ENCODE measurements at regions not wholly inside any gene's neighbourhood (a gene's known extent, or its start where the extent isn't known, plus 50 kb on each side); places are given as distances from the start of the nearest gene placed in this dataset.
"Not testable (repeated sequence)": the region's sequence is repeated elsewhere in the genome, so short reads cannot be mapped to it uniquely, and the experiment has no call there.

GRCh38 chr17:20387549-20387948, 79.8 kb downstream of the LGALS9B start:
- H3K4me3 ChIP-seq; H3K4me1 ChIP-seq (ENCODE audit: insufficient read depth); intact Hi-C loops (cut with DNase I); H3K27me3 ChIP-seq; H3K27ac ChIP-seq; H3K36me3 ChIP-seq; DNase-seq; H3K9me3 ChIP-seq: not testable (repeated sequence)
- 93% methylated on average over 3 of the region's 3 CpGs; no CpG with 5 or more reads in 2 of the 3 donors for WGBS, 3 donors

GRCh38 chr17:20381358-20382300, 85.7 kb downstream of the LGALS9B start:
- intact Hi-C loops (cut with DNase I); H3K36me3 ChIP-seq; H3K4me1 ChIP-seq (ENCODE audit: insufficient read depth); H3K4me3 ChIP-seq; DNase-seq; H3K27me3 ChIP-seq; H3K27ac ChIP-seq; H3K9me3 ChIP-seq: not testable (repeated sequence)
- WGBS, 3 donors, result 37 to 74% (median 59%) methylated on average over 6 to 18 of the region's 20 CpGs

- 27 to 37% (median 29%) methylated on average over 2 of the region's 2 CpGs for WGBS, 3 donors
- DNase-seq; H3K27ac ChIP-seq; H3K27me3 ChIP-seq; intact Hi-C loops (cut with DNase I); H3K36me3 ChIP-seq; H3K4me3 ChIP-seq; H3K9me3 ChIP-seq; H3K4me1 ChIP-seq (ENCODE audit: insufficient read depth): not testable (repeated sequence)
Observed at GRCh38 chr17:20380625-20381024, 86.7 kb downstream of the LGALS9B start.

GRCh38 chr17:20379251-20379650, 88.1 kb downstream of the LGALS9B start:
- H3K27me3 ChIP-seq; H3K27ac ChIP-seq; H3K9me3 ChIP-seq; H3K4me1 ChIP-seq (ENCODE audit: insufficient read depth); DNase-seq; H3K4me3 ChIP-seq; intact Hi-C loops (cut with DNase I); H3K36me3 ChIP-seq: not testable (repeated sequence)

- intact Hi-C loops (cut with DNase I), result not testable (repeated sequence)
- WGBS, 3 donors, result 6 to 37% (median 21%) methylated on average over 17 to 21 of the region's 23 CpGs
- peak in 1 of 5 donors; percentile 19 for DNase-seq
Observed at GRCh38 chr17:20376642-20377041, 90.7 kb downstream of the LGALS9B start.

GRCh38 chr17:20375745-20376144, 91.6 kb downstream of the LGALS9B start:
- H3K36me3 ChIP-seq; H3K4me1 ChIP-seq (ENCODE audit: insufficient read depth); H3K27me3 ChIP-seq; H3K27ac ChIP-seq; H3K9me3 ChIP-seq; H3K4me3 ChIP-seq; DNase-seq; intact Hi-C loops (cut with DNase I): not testable (repeated sequence)
- 92 to 96% (median 93%) methylated on average over 9 to 13 of the region's 13 CpGs for WGBS, 3 donors

More at GRCh38 chr17:20376642-20377041, 90.7 kb downstream of the LGALS9B start:
- not testable (repeated sequence) for H3K9me3 ChIP-seq; H3K4me1 ChIP-seq (ENCODE audit: insufficient read depth); H3K27me3 ChIP-seq; H3K27ac ChIP-seq; H3K36me3 ChIP-seq; H3K4me3 ChIP-seq

Measured in ovary (tissue), 7 donors.